AG04450 (cell line): ENCODE measurements at regions not wholly inside any gene's neighbourhood (a gene's known extent, or its start where the extent isn't known, plus 50 kb on each side); places are given as distances from the start of the nearest gene placed in this dataset.

Experiments
- CTCF ChIA-PET: fragments of 300-600, 350-600 bp; formaldehyde crosslinking; extraction: SDS; loops from one replicate; lab custom pipeline; 2022; ENCODE audit warnings: antibody characterized with exemption, inconsistent platforms; lab: Charles Lee
- POLR2A ChIA-PET: fragments of 350-600 bp; formaldehyde crosslinking; extraction: SDS; loops from one replicate; lab custom pipeline; 2021; ENCODE audit warnings: antibody characterized with exemption, inconsistent platforms; lab: Yijun Ruan, JAX
- DNase-seq: peaks from one replicate; pipeline ENCODE4 v3.0.0-alpha.2; 2011; ENCODE audit warnings: low read depth, low spot score
- H3K27ac ChIP-seq: one replicate; pipeline ENCODE4 v1.5.1; 2012; ENCODE audit warnings: low read depth, low read length, control low read depth
- H3K27me3 ChIP-seq: one replicate; pipeline ENCODE4 v1.6.0; 2012; ENCODE audit warnings: low read length; ENCODE audit not compliant: control insufficient read depth, insufficient read depth
- H3K4me3 ChIP-seq: 2 replicates; pipeline ENCODE4 v1.5.1; 2011; ENCODE audit warnings: mild to moderate bottlenecking, low read depth, low read length, control low read depth
- H3K9me3 ChIP-seq: 2 replicates; pipeline ENCODE4 v1.5.1; 2012; ENCODE audit warnings: low read length; ENCODE audit not compliant: control insufficient read depth, insufficient read depth
- CTCF ChIP-seq: IDR thresholded peaks from 2 replicates; pipeline ENCODE4 v1.5.1; 2011; ENCODE audit warnings: low read depth, low read length, control low read depth, inconsistent platforms

DNA sequence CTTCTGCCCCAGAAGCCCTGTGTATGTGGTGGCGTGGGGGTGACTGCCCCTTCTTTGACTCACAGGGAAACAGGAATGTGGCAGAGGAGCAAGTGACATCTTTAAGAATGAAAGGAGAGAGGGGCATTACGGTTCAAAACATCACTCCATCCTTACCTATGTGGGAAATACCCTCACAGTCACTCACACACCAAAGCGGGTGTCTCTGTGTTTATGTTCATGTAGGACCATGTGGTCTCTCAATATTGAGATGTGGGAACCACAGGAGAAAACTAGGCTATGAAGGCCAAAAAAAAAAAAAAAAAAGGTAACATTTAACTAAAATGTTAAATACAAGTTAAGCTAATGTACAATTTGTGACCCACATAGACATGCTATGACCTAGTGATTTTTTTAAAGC is 153.6 kb upstream of the GPR12 start:
- H3K4me3 ChIP-seq = no peak overlapping the region
- ChIA-PET POLR2A (no interaction called here), CTCF (interaction anchor here (0.5 to 2.6 kb wide), 2 partner anchors 16 to 917 kb away, joined by 4 to 28 read pairs; no protein-coding TSS in a partner anchor)
- H3K9me3 ChIP-seq = no peaks in the 10 kb centered on the region
- TF ChIP-seq CTCF = no peak
- H3K27me3 ChIP-seq = peaks cover 21% of the 10 kb centered on the region
- no peak overlapping the region for H3K27ac ChIP-seq
- no peak for DNase-seq

DNA sequence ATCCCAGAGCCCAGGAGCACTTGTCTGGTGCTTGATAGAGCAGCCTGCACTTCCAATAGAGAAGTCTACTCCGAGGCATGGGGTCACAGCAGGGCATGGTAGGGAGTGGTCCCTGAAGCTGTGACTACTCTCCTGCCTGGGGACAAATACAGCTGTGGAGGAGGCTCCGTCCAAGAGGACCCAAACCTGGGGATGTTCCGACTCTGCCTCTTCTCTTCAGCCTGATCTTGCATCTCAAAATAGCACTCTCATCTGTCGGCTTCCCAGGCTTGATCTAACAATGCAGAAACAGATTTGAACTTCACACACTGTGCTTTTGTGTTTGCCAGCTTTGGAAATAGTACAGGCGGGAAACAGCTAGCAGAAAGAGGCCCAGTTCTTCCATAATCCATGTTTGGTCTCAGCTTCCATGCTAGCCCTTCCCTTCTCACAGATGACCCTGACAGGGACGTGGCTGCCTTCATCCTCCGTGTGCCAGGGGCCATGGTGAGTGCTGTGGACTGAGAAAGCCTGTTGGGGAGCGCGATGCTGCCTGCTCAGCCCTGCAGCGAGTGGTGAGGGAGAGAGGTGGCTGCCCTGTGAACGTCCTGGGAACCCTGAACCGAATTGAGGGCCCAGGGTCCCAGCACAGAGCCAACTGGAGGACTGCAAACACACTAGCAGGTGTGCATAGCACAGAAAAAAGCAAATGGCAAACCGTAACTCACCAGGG is 150.3 kb upstream of the GPR12 start:
- TF ChIP-seq CTCF = no peak
- Histone ChIP-seq H3K27me3 (peaks cover 20% of the 10 kb centered on the region), H3K9me3 (no peaks in the 10 kb centered on the region), H3K27ac (no peak overlapping the region), H3K4me3 (no peak overlapping the region)
- ChIA-PET CTCF (no interaction called here), POLR2A (no interaction called here)
- no peak for DNase-seq

- Histone ChIP-seq H3K4me3 (no peak overlapping the region), H3K27me3 (peaks cover 20% of the 10 kb centered on the region), H3K27ac (no peak overlapping the region), H3K9me3 (no peaks in the 10 kb centered on the region)
- TF ChIP-seq CTCF = no peak
- ChIA-PET POLR2A (no interaction called here), CTCF (no interaction called here)
- DNase-seq = no peak
Observed at GRCh38 chr13:26909477-26909876, 148.9 kb upstream of the GPR12 start.

- Histone ChIP-seq H3K27me3 (peaks cover 20% of the 10 kb centered on the region), H3K9me3 (no peaks in the 10 kb centered on the region), H3K27ac (no peak overlapping the region), H3K4me3 (no peak overlapping the region)
- ChIA-PET POLR2A (no interaction called here), CTCF (interaction anchor here (1.0 kb wide), 1 partner anchor 35 kb away, joined by 3 read pairs; no protein-coding TSS in a partner anchor)
- DNase-seq = no peak
- TF ChIP-seq CTCF = no peak
Observed at GRCh38 chr13:26908126-26908525, 147.5 kb upstream of the GPR12 start.

- no peak for TF ChIP-seq CTCF
- Histone ChIP-seq H3K9me3 (no peaks in the 10 kb centered on the region; the same call in 1 of the 2 replicates), H3K27ac (no peak overlapping the region), H3K27me3 (peaks cover 2% of the 10 kb centered on the region), H3K4me3 (no peak overlapping the region)
- CTCF ChIA-PET = no interaction called here
- DNase-seq = no peak
- POLR2A ChIA-PET = no interaction called here
Observed at GRCh38 chr13:26899202-26899601, 138.6 kb upstream of the GPR12 start.
